ENCODE measurements at regions not wholly inside any gene's neighbourhood (a gene's known extent, or its start where the extent isn't known, plus 50 kb on each side); places are given as distances from the start of the nearest gene placed in this dataset.

DNA sequence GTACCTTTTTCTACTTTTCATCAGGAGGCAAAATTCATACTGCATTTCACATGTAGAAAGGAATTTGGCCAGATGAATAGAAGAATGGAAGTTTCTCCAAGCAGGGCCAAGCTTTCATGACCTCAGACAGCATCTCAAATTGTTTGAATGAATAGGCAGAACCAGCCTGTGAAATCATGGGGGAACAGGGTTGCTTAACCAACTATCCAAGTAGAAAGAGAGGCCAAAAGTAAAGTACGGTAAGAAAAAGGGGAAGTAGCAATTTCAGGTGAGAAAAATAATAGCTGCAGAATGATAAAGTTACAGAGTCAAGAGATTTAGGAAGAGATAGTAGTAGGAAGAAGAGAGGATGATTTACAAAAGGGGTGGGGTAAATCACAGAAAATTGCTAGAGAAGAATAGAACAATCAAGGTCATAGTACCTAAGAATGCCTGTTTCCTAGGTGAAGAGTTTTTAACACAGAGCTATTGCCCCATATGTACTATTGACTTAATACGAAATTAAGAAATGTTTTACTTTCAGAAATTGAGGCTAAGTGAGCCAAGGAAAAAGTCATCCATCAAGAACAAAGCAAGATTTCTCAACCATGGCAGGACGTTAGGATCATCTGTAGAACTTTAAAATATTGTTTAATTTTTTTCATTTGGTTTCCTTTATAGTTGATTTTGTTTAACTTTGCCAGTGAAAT, 177.1 kb upstream of the TET2 start:
- H3K27ac ChIP-seq (ENCODE audit: low read length) = no peak overlapping the region
- no peaks in the 10 kb centered on the region for H3K9me3 ChIP-seq (replicated peaks; ENCODE audit: control insufficient read depth, low read depth, low read length)
- no peaks in the 10 kb centered on the region for H3K27me3 ChIP-seq (ENCODE audit: control insufficient read depth, insufficient read depth, low read length)
- 80% methylated on average over 1 of the region's 3 CpGs for WGBS (ENCODE audit: insufficient coverage)
- H3K36me3 ChIP-seq (ENCODE audit: control insufficient read depth, insufficient read depth, low read length) = no peaks in the 10 kb centered on the region
- DNase-seq = no peak
- H3K4me1 ChIP-seq (ENCODE audit: control insufficient read depth, insufficient read depth, low read length) = no peaks in the 10 kb centered on the region
- no peak overlapping the region for H3K4me3 ChIP-seq (ENCODE audit: low read length)

GRCh38 chr4:104971462-104971861, 175.2 kb upstream of the TET2 start:
- no CpG with 5 or more reads among the region's 2 CpGs for WGBS (ENCODE audit: insufficient coverage)
- Histone ChIP-seq H3K27me3 (ENCODE audit: control insufficient read depth, insufficient read depth, low read length) (no peaks in the 10 kb centered on the region), H3K9me3 (replicated peaks; ENCODE audit: control insufficient read depth, low read depth, low read length) (no peaks in the 10 kb centered on the region), H3K27ac (ENCODE audit: low read length) (no peak overlapping the region), H3K36me3 (ENCODE audit: control insufficient read depth, insufficient read depth, low read length) (no peaks in the 10 kb centered on the region), H3K4me1 (ENCODE audit: control insufficient read depth, insufficient read depth, low read length) (no peaks in the 10 kb centered on the region), H3K4me3 (ENCODE audit: low read length) (no peak overlapping the region)
- no peak for DNase-seq

GRCh38 chr4:104973708-104974107, 173.0 kb upstream of the TET2 start:
- WGBS (ENCODE audit: insufficient coverage) = 67% methylated on average over 1 of the region's 2 CpGs
- DNase-seq = no peak

DNA sequence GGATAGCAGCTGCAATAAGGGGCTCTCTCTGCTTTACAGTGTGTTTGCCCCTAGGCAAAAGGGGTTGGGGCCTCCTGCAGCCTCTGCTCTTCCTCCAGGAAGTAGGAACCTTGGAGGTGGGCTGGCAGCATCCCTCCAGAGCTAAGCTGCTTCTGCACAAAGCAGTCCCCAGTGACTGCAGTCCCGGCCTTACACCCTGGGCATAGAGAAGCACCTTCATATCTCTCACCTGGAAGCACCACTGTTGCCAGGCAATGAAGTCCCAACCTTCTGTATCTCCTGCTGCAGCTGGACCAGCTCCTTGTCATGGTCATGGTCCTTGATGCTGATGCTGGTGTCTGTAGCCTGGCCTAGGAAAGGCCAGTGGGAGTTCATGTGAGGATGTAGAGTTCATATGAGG, 171.1 kb upstream of the TET2 start:
- Histone ChIP-seq H3K9me3 (replicated peaks; ENCODE audit: control insufficient read depth, low read depth, low read length) (no peaks in the 10 kb centered on the region), H3K4me3 (ENCODE audit: low read length) (no peak overlapping the region), H3K4me1 (ENCODE audit: control insufficient read depth, insufficient read depth, low read length) (no peaks in the 10 kb centered on the region), H3K27me3 (ENCODE audit: control insufficient read depth, insufficient read depth, low read length) (no peaks in the 10 kb centered on the region), H3K27ac (ENCODE audit: low read length) (no peak overlapping the region), H3K36me3 (ENCODE audit: control insufficient read depth, insufficient read depth, low read length) (no peaks in the 10 kb centered on the region)
- 50% methylated on average over 1 of the region's 1 CpG for WGBS (ENCODE audit: insufficient coverage)
- DNase-seq = no peak

More at GRCh38 chr4:104973708-104974107, 173.0 kb upstream of the TET2 start:
- no peak overlapping the region for H3K27ac ChIP-seq (ENCODE audit: low read length)
- no peaks in the 10 kb centered on the region for H3K9me3 ChIP-seq (replicated peaks; ENCODE audit: control insufficient read depth, low read depth, low read length)
- H3K36me3 ChIP-seq (ENCODE audit: control insufficient read depth, insufficient read depth, low read length) = no peaks in the 10 kb centered on the region
- H3K4me3 ChIP-seq (ENCODE audit: low read length) = no peak overlapping the region
- no peaks in the 10 kb centered on the region for H3K27me3 ChIP-seq (ENCODE audit: control insufficient read depth, insufficient read depth, low read length)
- no peaks in the 10 kb centered on the region for H3K4me1 ChIP-seq (ENCODE audit: control insufficient read depth, insufficient read depth, low read length)

GRCh38 chr4:104976262-104976661, 170.4 kb upstream of the TET2 start:
- no peaks in the 10 kb centered on the region for H3K4me1 ChIP-seq (ENCODE audit: control insufficient read depth, insufficient read depth, low read length)
- no peaks in the 10 kb centered on the region for H3K9me3 ChIP-seq (replicated peaks; ENCODE audit: control insufficient read depth, low read depth, low read length)
- no peak overlapping the region for H3K27ac ChIP-seq (ENCODE audit: low read length)
- peak; percentile 14 for DNase-seq
- no peaks in the 10 kb centered on the region for H3K36me3 ChIP-seq (ENCODE audit: control insufficient read depth, insufficient read depth, low read length)
- no peak overlapping the region for H3K4me3 ChIP-seq (ENCODE audit: low read length)
- H3K27me3 ChIP-seq (ENCODE audit: control insufficient read depth, insufficient read depth, low read length) = no peaks in the 10 kb centered on the region
- WGBS (ENCODE audit: insufficient coverage) = 100% methylated on average over 2 of the region's 2 CpGs

DNA sequence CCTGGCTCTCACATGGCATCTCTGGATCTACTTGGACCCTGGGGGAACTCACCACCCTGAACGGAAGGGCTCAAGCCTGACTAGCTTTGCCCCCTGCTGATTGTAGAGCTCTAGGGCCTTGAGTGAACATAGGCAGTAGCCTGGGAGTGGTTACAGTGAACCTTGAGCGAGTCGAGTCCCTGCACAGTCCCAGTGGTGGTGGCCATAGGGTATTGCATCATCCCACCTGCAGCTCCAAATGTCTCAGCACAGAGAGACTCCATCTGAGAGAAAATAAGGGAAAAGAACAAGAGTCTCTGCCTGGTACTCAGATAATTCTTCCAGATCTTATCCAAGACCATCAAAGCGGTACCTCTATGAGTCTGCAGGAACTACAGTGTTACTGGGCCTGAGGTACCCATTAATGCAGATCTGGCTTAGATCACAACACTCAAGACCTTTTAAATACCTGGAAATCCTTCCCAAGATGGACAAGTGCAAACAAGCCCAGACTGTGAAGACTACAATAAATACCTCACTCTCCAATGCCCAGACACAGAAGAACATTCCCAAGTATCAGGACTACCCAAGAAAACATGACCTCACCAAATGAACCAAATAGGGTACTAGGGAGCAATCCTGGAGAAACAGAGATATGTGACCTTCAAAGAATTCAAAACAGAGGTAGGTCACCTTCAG, 167.5 kb upstream of the TET2 start:
- no peaks in the 10 kb centered on the region for H3K27me3 ChIP-seq (ENCODE audit: control insufficient read depth, insufficient read depth, low read length)
- no peak overlapping the region for H3K27ac ChIP-seq (ENCODE audit: low read length)
- H3K9me3 ChIP-seq (replicated peaks; ENCODE audit: control insufficient read depth, low read depth, low read length) = no peaks in the 10 kb centered on the region
- DNase-seq = no peak
- H3K4me1 ChIP-seq (ENCODE audit: control insufficient read depth, insufficient read depth, low read length) = no peaks in the 10 kb centered on the region
- no peaks in the 10 kb centered on the region for H3K36me3 ChIP-seq (ENCODE audit: control insufficient read depth, insufficient read depth, low read length)
- no peak overlapping the region for H3K4me3 ChIP-seq (ENCODE audit: low read length)
- 76% methylated on average over 2 of the region's 4 CpGs for WGBS (ENCODE audit: insufficient coverage)

- no peak overlapping the region for H3K27ac ChIP-seq (ENCODE audit: low read length)
- H3K27me3 ChIP-seq (ENCODE audit: control insufficient read depth, insufficient read depth, low read length) = no peaks in the 10 kb centered on the region
- no peak overlapping the region for H3K4me3 ChIP-seq (ENCODE audit: low read length)
- peaks cover 1% of the 10 kb centered on the region for H3K4me1 ChIP-seq (ENCODE audit: control insufficient read depth, insufficient read depth, low read length)
- H3K9me3 ChIP-seq (replicated peaks; ENCODE audit: control insufficient read depth, low read depth, low read length) = no peaks in the 10 kb centered on the region
- DNase-seq = no peak
- no CpG with 5 or more reads among the region's 1 CpG for WGBS (ENCODE audit: insufficient coverage)
- no peaks in the 10 kb centered on the region for H3K36me3 ChIP-seq (ENCODE audit: control insufficient read depth, insufficient read depth, low read length)
These were observed 163.0 kb upstream of the TET2 start for GRCh38 chr4:104983615-104984179.

DNA sequence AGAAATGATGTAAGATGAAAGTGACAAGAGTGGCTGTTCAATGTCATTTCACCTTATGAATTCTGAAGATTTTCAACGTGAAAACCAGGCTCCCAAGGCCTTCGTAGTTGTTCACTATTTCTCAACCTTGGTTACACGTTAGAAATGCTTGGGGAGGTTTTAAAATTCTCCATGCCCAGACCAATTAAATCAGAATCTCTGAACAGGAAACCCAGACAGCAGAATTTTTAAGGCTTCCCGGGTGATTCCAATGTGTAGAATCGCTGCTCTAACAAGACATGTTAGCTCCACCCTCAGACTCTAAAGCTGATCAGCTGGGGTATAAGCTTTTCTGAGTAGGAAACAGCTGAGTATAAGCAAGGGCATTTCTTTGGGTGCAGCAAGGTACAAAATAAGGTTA, 160.4 kb upstream of the TET2 start:
- no peak overlapping the region for H3K27ac ChIP-seq (ENCODE audit: low read length)
- DNase-seq = no peak
- H3K27me3 ChIP-seq (ENCODE audit: control insufficient read depth, insufficient read depth, low read length) = no peaks in the 10 kb centered on the region
- H3K4me1 ChIP-seq (ENCODE audit: control insufficient read depth, insufficient read depth, low read length) = peaks cover 6% of the 10 kb centered on the region
- no peaks in the 10 kb centered on the region for H3K9me3 ChIP-seq (replicated peaks; ENCODE audit: control insufficient read depth, low read depth, low read length)
- H3K36me3 ChIP-seq (ENCODE audit: control insufficient read depth, insufficient read depth, low read length) = no peaks in the 10 kb centered on the region
- no peak overlapping the region for H3K4me3 ChIP-seq (ENCODE audit: low read length)
- WGBS (ENCODE audit: insufficient coverage) = no CpG with 5 or more reads among the region's 5 CpGs

GRCh38 chr4:104989371-104989770, 157.3 kb upstream of the TET2 start:
- Histone ChIP-seq H3K27me3 (ENCODE audit: control insufficient read depth, insufficient read depth, low read length) (no peaks in the 10 kb centered on the region), H3K36me3 (ENCODE audit: control insufficient read depth, insufficient read depth, low read length) (no peaks in the 10 kb centered on the region), H3K27ac (ENCODE audit: low read length) (peak overlapping the region; percentile 68), H3K9me3 (replicated peaks; ENCODE audit: control insufficient read depth, low read depth, low read length) (peaks cover 5% of the 10 kb centered on the region), H3K4me1 (ENCODE audit: control insufficient read depth, insufficient read depth, low read length) (peaks cover 6% of the 10 kb centered on the region), H3K4me3 (ENCODE audit: low read length) (no peak overlapping the region)
- 15% methylated on average over 4 of the region's 4 CpGs for WGBS (ENCODE audit: insufficient coverage)
- peak; percentile 90 for DNase-seq

DNA sequence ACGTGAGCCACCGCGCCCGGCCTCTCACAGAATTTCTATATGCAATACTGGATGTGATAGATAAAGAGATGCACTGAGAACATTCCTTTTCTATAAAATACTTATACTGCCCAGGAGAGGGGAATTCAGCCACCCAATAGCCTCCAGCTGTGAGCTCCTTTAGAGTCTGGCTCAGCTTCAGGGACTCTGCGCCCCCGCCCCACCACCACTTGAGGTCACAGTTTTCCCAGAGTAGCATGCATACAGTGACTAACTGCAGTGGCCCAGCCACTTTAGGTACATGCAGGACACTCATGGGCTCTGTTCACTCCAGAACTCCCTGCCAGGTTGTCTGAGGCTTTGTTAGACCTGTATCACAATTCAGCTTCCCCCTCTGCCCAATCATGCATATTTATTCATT, 144.4 kb upstream of the TET2 start:
- no peak overlapping the region for H3K4me3 ChIP-seq (ENCODE audit: low read length)
- 86% methylated on average over 2 of the region's 6 CpGs for WGBS (ENCODE audit: insufficient coverage)

More for the DNA sequence above, 144.4 kb upstream of the TET2 start:
- no peak overlapping the region for H3K27ac ChIP-seq (ENCODE audit: low read length)
- H3K4me1 ChIP-seq (ENCODE audit: control insufficient read depth, insufficient read depth, low read length) = no peaks in the 10 kb centered on the region
- no peaks in the 10 kb centered on the region for H3K36me3 ChIP-seq (ENCODE audit: control insufficient read depth, insufficient read depth, low read length)
- DNase-seq = no peak
- H3K27me3 ChIP-seq (ENCODE audit: control insufficient read depth, insufficient read depth, low read length) = no peaks in the 10 kb centered on the region
- H3K9me3 ChIP-seq (replicated peaks; ENCODE audit: control insufficient read depth, low read depth, low read length) = no peaks in the 10 kb centered on the region

Measured in muscle of leg (tissue), 3 donors.